H9 (cell line): ENCODE measurements at regions not wholly inside any gene's neighbourhood (a gene's known extent, or its start where the extent isn't known, plus 50 kb on each side); places are given as distances from the start of the nearest gene placed in this dataset.

Experiments
- DNase-seq: peaks from one replicate; pipeline ENCODE4 v3.0.0-alpha.2; 2017
- H2AFZ ChIP-seq: one replicate; pipeline ENCODE4 v1.6.1; 2013; ENCODE audit warnings: mild to moderate bottlenecking, low read length, control low read depth, moderate library complexity
- H2AK5ac ChIP-seq: 2 replicates; pipeline ENCODE4 v1.6.1; 2013; ENCODE audit warnings: low read length, control low read depth, mixed read lengths; ENCODE audit not compliant: insufficient read length
- H2BK120ac ChIP-seq: one replicate; pipeline ENCODE4 v1.6.1; 2013; ENCODE audit warnings: low read depth, mild to moderate bottlenecking, low read length, control low read depth, inconsistent platforms; ENCODE audit not compliant: poor library complexity, severe bottlenecking
- H2BK12ac ChIP-seq: 2 replicates; pipeline ENCODE4 v1.6.1; 2013; ENCODE audit warnings: low read length, control low read depth, mixed read lengths, low read depth; ENCODE audit not compliant: insufficient read length
- H2BK15ac ChIP-seq: 2 replicates; pipeline ENCODE4 v1.6.1; 2013; ENCODE audit warnings: low read depth, low read length, control low read depth
- H2BK20ac ChIP-seq: one replicate; pipeline ENCODE4 v1.6.1; 2013; ENCODE audit warnings: low read depth, mild to moderate bottlenecking, low read length, control low read depth, inconsistent platforms; ENCODE audit not compliant: poor library complexity, severe bottlenecking
- H2BK5ac ChIP-seq: 2 replicates; pipeline ENCODE4 v1.6.1; 2013; ENCODE audit warnings: low read length, control low read depth, mixed read lengths; ENCODE audit not compliant: insufficient read length
- H3K14ac ChIP-seq: 2 replicates; pipeline ENCODE4 v1.6.1; 2013; ENCODE audit warnings: low read length, control low read depth; ENCODE audit not compliant: insufficient read depth
- H3K18ac ChIP-seq: 2 replicates; pipeline ENCODE4 v1.6.1; 2013; ENCODE audit warnings: low read depth, mild to moderate bottlenecking, mixed read lengths, low read length, control low read depth; ENCODE audit not compliant: insufficient read length
- H3K23ac ChIP-seq: 2 replicates; pipeline ENCODE4 v1.6.1; 2013; ENCODE audit warnings: low read length, control low read depth, mixed read lengths, low read depth; ENCODE audit not compliant: insufficient read length
- H3K23me2 ChIP-seq: 2 replicates; pipeline ENCODE4 v1.6.1; 2013; ENCODE audit warnings: low read depth, mild to moderate bottlenecking, mixed read lengths, low read length, control low read depth; ENCODE audit not compliant: insufficient read length, poor library complexity, severe bottlenecking
- H3K27ac ChIP-seq: 2 replicates; pipeline ENCODE4 v1.5.1; 2013; ENCODE audit warnings: low read length, control low read depth, mixed read lengths, low read depth; ENCODE audit not compliant: insufficient read length
- H3K27me3 ChIP-seq: 2 replicates; pipeline ENCODE4 v1.6.1; 2013; ENCODE audit warnings: low read length, control low read depth, inconsistent platforms; ENCODE audit not compliant: insufficient read depth
- H3K4ac ChIP-seq: 2 replicates; pipeline ENCODE4 v1.6.1; 2013; ENCODE audit warnings: low read depth, mild to moderate bottlenecking, control low read depth, inconsistent platforms, low read length, moderate library complexity
- H3K4me1 ChIP-seq: 2 replicates; pipeline ENCODE4 v1.6.1; 2013; ENCODE audit warnings: low read length, control low read depth, inconsistent platforms; ENCODE audit not compliant: insufficient read depth
- H3K4me2 ChIP-seq: 2 replicates; pipeline ENCODE4 v1.6.1; 2013; ENCODE audit warnings: low read length, control low read depth, mixed read lengths; ENCODE audit not compliant: insufficient read length, insufficient read depth
- H3K56ac ChIP-seq: 2 replicates; pipeline ENCODE4 v1.6.1; 2013; ENCODE audit warnings: low read depth, mild to moderate bottlenecking, mixed read lengths, low read length, control low read depth; ENCODE audit not compliant: insufficient read length
- H3K79me1 ChIP-seq: 2 replicates; pipeline ENCODE4 v1.6.1; 2013; ENCODE audit warnings: low read depth, mild to moderate bottlenecking, moderate library complexity, low read length, control low read depth, inconsistent platforms; ENCODE audit not compliant: insufficient read depth, poor library complexity, severe bottlenecking
- H3K79me2 ChIP-seq: 2 replicates; pipeline ENCODE4 v1.6.1; 2013; ENCODE audit warnings: low read length, control low read depth, inconsistent platforms; ENCODE audit not compliant: insufficient read depth
- H3K9ac ChIP-seq: 2 replicates; pipeline ENCODE4 v1.6.1; 2013; ENCODE audit warnings: low read length, control low read depth, mixed read lengths; ENCODE audit not compliant: insufficient read length; ENCODE audit errors: extremely low read depth
- H3K9me3 ChIP-seq: one replicate; pipeline ENCODE4 v1.6.1; 2013; ENCODE audit warnings: low read depth, low read length, inconsistent platforms; ENCODE audit not compliant: control insufficient read depth
- H3T11ph ChIP-seq: one replicate; pipeline ENCODE4 v1.6.1; 2013; ENCODE audit warnings: mild to moderate bottlenecking, low read length, control low read depth, inconsistent platforms
- H4K20me1 ChIP-seq: one replicate; pipeline ENCODE4 v1.6.1; 2013; ENCODE audit not compliant: control insufficient read depth, insufficient read length, insufficient read depth
- H4K5ac ChIP-seq: 2 replicates; pipeline ENCODE4 v1.6.1; 2013; ENCODE audit warnings: low read depth, mild to moderate bottlenecking, mixed read lengths, low read length, control low read depth; ENCODE audit not compliant: insufficient read length
- H4K8ac ChIP-seq: replicated peaks from 2 replicates; pipeline ENCODE4 v1.6.1; 2013; ENCODE audit warnings: low read length, control low read depth, mixed read lengths, low read depth; ENCODE audit not compliant: insufficient read length
- H4K91ac ChIP-seq: 2 replicates; pipeline ENCODE4 v1.6.1; 2013; ENCODE audit warnings: low read depth, mild to moderate bottlenecking, moderate library complexity, mixed read lengths, low read length, control low read depth; ENCODE audit not compliant: insufficient read length
- H3K27ac Mint-ChIP-seq, 3 experiments: 2 replicates in 2 of 3; 3 replicates in 1 of 3; pipeline ENCODE4 v1.8.0; 2020 to 2021; ENCODE audit warnings: mixed read lengths in 3 of 3, mild to moderate bottlenecking in 1 of 3, moderate library complexity in 1 of 3
- H3K27me3 Mint-ChIP-seq: 2 replicates; pipeline ENCODE4 v1.8.0; 2021; ENCODE audit warnings: low read depth, mild to moderate bottlenecking, moderate library complexity, mixed read lengths
- H3K36me3 Mint-ChIP-seq, 3 experiments: 2 replicates in 2 of 3; 3 replicates in 1 of 3; pipeline ENCODE4 v1.8.0; 2020 to 2021; ENCODE audit warnings: low read depth in 3 of 3, mixed read lengths in 3 of 3; ENCODE audit not compliant: insufficient read depth in 1 of 3
- H3K4me1 Mint-ChIP-seq, 2 experiments: 2 replicates each; pipeline ENCODE4 v1.8.0; 2020; ENCODE audit warnings: mixed read lengths in 2 of 2
- H3K4me3 Mint-ChIP-seq, 2 experiments: 2 replicates in 1 of 2; 3 replicates in 1 of 2; pipeline ENCODE4 v1.8.0; 2020 to 2021; ENCODE audit warnings: mild to moderate bottlenecking in 2 of 2, mixed read lengths in 2 of 2, moderate library complexity in 1 of 2
- H3K9me3 Mint-ChIP-seq, 2 experiments: 2 replicates in 1 of 2; 3 replicates in 1 of 2; pipeline ENCODE4 v1.8.0; 2020; ENCODE audit warnings: mild to moderate bottlenecking in 2 of 2, mixed read lengths in 2 of 2, moderate library complexity in 1 of 2
- WGBS: extraction: QIAGEN DNeasy Blood & Tissue Kit; methylation state at CpG from one replicate; pipeline ENCODE4 v1.1.7; 2013; ENCODE audit warnings: missing lambda C conversion rate, low lambda C conversion rate, mixed read lengths; ENCODE audit not compliant: insufficient read length; ENCODE audit errors: extremely low coverage; 5-methylcytosine and 5-hydroxymethylcytosine counted together
- TF ChIP-seq, protein P1 (sequence below): fragments of 200-600 bp; sonication (generic); conservative IDR thresholded peaks from 3 replicates; pipeline ENCODE4 v1.8.0; 2021; ENCODE audit warnings: antibody characterized with exemption, mild to moderate bottlenecking

GRCh38 chr2:192314800-192315481 is 120.2 kb upstream of the TMEFF2 start:
- Histone ChIP-seq H3T11ph (no peak overlapping the region), H3K79me2 (no peaks in the 10 kb centered on the region), H3K23me2 (no peaks in the 10 kb centered on the region), H3K23ac (no peak overlapping the region), H3K27me3 (no peaks in the 10 kb centered on the region), H2AFZ (no peak overlapping the region), H2BK12ac (no peak overlapping the region), H2AK5ac (no peak overlapping the region), H3K18ac (no peak overlapping the region), H3K14ac (no peak overlapping the region), H2BK15ac (no peak overlapping the region), H3K9ac (no peak overlapping the region), H3K4ac (no peak overlapping the region), H4K8ac (no peak overlapping the region), H2BK20ac (no peak overlapping the region), H4K20me1 (no peaks in the 10 kb centered on the region), H3K4me1 (no peaks in the 10 kb centered on the region), H2BK5ac (no peak overlapping the region), H3K4me2 (no peak overlapping the region), H3K56ac (no peak overlapping the region), H4K5ac (no peak overlapping the region), H3K79me1 (no peaks in the 10 kb centered on the region), H2BK120ac (no peak overlapping the region), H3K27ac (no peak overlapping the region), H4K91ac (no peak overlapping the region), H3K9me3 (no peaks in the 10 kb centered on the region)
- no CpG with 5 or more reads among the region's 26 CpGs for WGBS
- H3K27ac Mint-ChIP-seq, result no peak overlapping the region
- no peaks in the 10 kb centered on the region for H3K9me3 Mint-ChIP-seq
- TF ChIP-seq, protein P1, sequence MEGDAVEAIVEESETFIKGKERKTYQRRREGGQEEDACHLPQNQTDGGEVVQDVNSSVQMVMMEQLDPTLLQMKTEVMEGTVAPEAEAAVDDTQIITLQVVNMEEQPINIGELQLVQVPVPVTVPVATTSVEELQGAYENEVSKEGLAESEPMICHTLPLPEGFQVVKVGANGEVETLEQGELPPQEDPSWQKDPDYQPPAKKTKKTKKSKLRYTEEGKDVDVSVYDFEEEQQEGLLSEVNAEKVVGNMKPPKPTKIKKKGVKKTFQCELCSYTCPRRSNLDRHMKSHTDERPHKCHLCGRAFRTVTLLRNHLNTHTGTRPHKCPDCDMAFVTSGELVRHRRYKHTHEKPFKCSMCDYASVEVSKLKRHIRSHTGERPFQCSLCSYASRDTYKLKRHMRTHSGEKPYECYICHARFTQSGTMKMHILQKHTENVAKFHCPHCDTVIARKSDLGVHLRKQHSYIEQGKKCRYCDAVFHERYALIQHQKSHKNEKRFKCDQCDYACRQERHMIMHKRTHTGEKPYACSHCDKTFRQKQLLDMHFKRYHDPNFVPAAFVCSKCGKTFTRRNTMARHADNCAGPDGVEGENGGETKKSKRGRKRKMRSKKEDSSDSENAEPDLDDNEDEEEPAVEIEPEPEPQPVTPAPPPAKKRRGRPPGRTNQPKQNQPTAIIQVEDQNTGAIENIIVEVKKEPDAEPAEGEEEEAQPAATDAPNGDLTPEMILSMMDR, result no peak
- DNase-seq, result no peak
- no peak overlapping the region for H3K4me3 Mint-ChIP-seq
- no peaks in the 10 kb centered on the region for H3K4me1 Mint-ChIP-seq
- no peaks in the 10 kb centered on the region for H3K36me3 Mint-ChIP-seq
- H3K27me3 Mint-ChIP-seq, result no peaks in the 10 kb centered on the region
